Uterus (tissue), 2 donors: ENCODE measurements at regions not wholly inside any gene's neighbourhood (a gene's known extent, or its start where the extent isn't known, plus 50 kb on each side); places are given as distances from the start of the nearest gene placed in this dataset.

ENCODE experiments used
- POLR2A ChIP-seq, 2 donors: fragments of 450-650 bp; IDR thresholded peaks; one replicate each; pipeline ENCODE4 v1.6.1; 2016; ENCODE audit warnings: antibody characterized with exemption in 2 of 2, mild to moderate bottlenecking in 1 of 2, moderate library complexity in 1 of 2
- TF ChIP-seq, protein P1 (sequence below), 4 experiments: fragments of 200-600 bp in 2 of 4; fragments of 450-650 bp in 2 of 4; sonication (generic) in 2 of 4; IDR thresholded peaks; one replicate each; pipeline ENCODE4 v1.5.1; 2016 to 2019; ENCODE audit warnings: antibody characterized with exemption in 4 of 4, mild to moderate bottlenecking in 2 of 4, moderate library complexity in 1 of 4

DNA sequence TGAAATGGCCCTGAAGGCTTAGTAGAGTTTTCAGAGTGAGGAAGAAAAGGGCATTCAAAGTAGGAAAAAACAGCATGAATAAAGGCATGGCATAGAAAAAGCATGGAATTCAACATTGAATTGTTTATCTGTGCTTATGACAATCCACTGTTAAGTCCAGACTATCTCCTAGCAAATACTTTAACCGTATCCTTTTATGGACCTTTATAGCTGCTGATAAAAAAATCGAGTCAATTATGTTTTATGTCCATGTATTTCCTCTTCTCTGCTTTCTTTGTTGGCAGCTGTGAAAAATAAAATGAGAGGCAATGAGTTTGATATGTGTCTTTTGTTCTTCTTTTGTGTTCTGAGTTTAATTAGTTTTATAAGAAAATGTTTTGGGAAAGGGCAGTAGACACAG lies 70.4 kb downstream of the TDRD15 start:
- TF ChIP-seq, protein P1, sequence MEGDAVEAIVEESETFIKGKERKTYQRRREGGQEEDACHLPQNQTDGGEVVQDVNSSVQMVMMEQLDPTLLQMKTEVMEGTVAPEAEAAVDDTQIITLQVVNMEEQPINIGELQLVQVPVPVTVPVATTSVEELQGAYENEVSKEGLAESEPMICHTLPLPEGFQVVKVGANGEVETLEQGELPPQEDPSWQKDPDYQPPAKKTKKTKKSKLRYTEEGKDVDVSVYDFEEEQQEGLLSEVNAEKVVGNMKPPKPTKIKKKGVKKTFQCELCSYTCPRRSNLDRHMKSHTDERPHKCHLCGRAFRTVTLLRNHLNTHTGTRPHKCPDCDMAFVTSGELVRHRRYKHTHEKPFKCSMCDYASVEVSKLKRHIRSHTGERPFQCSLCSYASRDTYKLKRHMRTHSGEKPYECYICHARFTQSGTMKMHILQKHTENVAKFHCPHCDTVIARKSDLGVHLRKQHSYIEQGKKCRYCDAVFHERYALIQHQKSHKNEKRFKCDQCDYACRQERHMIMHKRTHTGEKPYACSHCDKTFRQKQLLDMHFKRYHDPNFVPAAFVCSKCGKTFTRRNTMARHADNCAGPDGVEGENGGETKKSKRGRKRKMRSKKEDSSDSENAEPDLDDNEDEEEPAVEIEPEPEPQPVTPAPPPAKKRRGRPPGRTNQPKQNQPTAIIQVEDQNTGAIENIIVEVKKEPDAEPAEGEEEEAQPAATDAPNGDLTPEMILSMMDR (IDR thresholded peaks at IDR 0.05), result no peak
- no peak for TF ChIP-seq POLR2A (IDR thresholded peaks at IDR 0.05)
